GM19025 (cell line): ENCODE measurements at regions not wholly inside any gene's neighbourhood (a gene's known extent, or its start where the extent isn't known, plus 50 kb on each side); places are given as distances from the start of the nearest gene placed in this dataset.
"Not testable (repeated sequence)": the region's sequence is repeated elsewhere in the genome, so short reads cannot be mapped to it uniquely, and the experiment has no call there.

ENCODE experiments used
- ATAC-seq: cut with Tn5 transposase; IDR thresholded peaks from one replicate; pipeline ENCODE4 v1.9.1; 2021; ENCODE audit warnings: mild to moderate bottlenecking, low read depth, moderate library complexity; ENCODE audit not compliant: unreplicated experiment

GRCh38 chr9:67635067-67635466 is 223.7 kb upstream of the ANKRD20A1 start:
- ATAC-seq = not testable (repeated sequence)

GRCh38 chr9:67611900-67612299 is 246.8 kb upstream of the ANKRD20A1 start:
- ATAC-seq = not testable (repeated sequence)

- not testable (repeated sequence) for ATAC-seq
Observed at GRCh38 chr9:67609872-67610271, 248.9 kb upstream of the ANKRD20A1 start.

DNA sequence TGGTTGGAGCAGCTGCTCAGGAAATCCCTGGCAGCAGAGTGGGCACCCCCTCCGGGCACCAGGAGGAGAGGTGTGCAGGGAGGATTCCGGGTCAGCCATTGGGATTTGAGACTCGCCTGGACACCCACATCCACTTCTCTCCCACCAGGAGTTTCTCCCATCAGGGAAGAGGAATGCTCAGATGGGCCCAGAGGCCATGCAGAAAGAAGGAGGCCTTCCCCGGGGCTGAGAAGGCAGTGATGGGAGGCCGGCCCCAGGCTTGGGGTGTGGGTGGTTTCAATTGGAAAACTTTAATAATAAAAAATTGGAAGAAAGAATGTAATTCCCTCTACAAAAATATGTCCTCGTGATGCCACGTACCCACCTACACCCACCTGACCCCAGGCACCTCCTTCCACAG is 249.3 kb upstream of the ANKRD20A1 start:
- not testable (repeated sequence) for ATAC-seq

- not testable (repeated sequence) for ATAC-seq
Observed at GRCh38 chr9:67605113-67605512, 253.6 kb upstream of the ANKRD20A1 start.

DNA sequence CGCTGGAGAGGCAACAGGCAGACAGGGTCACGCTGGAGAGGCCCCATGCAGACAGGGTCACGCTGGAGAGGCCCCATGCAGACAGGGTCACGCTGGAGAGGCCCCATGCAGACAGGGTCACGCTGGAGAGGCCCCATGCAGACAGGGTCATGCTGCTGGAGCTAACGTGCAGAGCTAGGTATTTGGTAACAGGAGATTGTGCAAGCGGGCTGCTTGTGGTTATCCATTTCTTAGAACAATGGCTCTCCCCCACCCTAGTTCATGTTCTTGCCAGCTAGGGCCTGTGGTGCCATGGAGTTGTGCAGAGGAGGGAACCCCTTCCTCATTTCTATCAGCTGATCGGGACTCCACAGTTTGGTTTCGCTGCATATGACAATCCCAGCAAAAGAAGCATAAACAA is 255.1 kb upstream of the ANKRD20A1 start:
- ATAC-seq = not testable (repeated sequence)

GRCh38 chr9:67592424-67592823 is 266.3 kb upstream of the ANKRD20A1 start:
- not testable (repeated sequence) for ATAC-seq

GRCh38 chr9:67555874-67556273 is 302.9 kb upstream of the ANKRD20A1 start:
- ATAC-seq = not testable (repeated sequence)

GRCh38 chr9:67550044-67550443 is 308.7 kb upstream of the ANKRD20A1 start:
- ATAC-seq = not testable (repeated sequence)

DNA sequence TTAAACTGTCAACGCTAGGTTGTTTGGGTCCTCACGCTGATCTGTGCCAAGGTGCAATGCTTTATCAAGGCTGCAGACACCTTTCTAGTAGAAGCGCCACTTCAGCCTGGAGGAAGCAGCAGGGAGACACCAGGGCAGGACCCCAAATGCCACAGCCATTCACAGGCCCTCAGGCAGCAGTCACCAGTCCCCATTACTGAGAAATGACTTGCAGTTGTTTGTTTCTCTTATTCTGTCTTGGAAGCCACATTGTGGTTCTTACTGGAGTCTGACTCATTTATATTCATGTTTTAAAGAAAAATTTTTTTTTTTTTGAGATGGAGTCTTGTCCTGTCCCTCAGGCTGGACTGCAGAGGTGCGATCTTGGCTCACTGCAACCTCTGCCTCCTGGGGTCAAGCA is 328.9 kb upstream of the ANKRD20A1 start:
- ATAC-seq = not testable (repeated sequence)

DNA sequence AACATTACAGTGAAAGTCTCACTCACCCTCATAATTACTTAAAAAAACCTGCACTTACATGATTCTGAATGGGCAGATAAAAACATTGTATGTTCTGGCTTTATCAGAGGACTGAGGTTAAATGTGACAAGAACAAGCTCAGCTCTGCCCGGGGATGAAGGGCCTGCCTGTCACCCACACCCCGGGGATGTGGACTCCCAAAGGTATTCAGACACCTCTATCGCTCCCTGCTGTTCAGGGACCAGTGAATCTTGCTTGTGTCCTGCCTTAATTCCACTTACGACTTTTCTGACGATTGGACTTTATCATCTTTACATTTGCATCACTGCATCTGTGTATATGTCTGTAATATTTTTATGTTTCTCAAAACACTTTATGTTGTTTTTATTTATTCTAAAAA is 341.8 kb upstream of the ANKRD20A1 start:
- not testable (repeated sequence) for ATAC-seq

DNA sequence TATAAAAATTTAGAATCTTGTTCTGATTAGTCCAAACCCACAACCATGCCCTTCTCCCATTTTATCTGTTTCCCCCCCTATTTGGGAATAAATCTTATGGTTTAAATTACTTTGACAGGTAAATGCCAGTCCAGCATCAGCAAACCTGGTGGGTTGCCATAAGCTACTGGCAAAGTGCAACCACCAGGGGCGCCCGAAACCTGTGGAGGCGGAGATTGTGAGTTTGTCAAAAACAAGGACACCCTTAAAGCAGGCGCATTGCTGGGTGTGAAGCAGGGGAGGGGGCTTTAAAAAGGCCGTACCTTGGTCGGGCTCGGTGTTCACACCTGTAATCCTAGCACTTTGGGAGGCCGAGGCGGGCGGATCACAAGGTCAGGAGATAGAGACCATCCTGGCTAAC is 344.1 kb upstream of the ANKRD20A1 start:
- not testable (repeated sequence) for ATAC-seq

- ATAC-seq = not testable (repeated sequence)
Observed at GRCh38 chr9:67503728-67504369, 354.9 kb upstream of the ANKRD20A1 start.

DNA sequence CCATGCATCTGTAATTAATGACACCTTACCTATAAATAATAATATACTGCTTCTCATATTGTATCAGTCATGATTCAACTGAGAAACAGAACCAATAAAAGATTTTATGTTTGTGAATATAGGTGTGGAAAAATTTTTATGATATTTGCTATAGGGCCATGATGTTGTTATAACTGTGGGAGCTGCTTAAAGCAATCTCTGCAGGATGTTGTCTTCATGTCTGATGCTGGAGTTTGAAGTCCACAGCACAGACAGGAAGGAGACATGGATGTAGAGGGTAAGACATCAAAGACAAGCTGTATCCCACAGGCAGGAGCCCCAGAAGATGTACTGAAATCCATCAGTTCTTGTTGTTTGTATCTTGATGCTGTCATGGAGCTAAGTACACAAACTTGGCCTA is 366.7 kb upstream of the ANKRD20A1 start:
- not testable (repeated sequence) for ATAC-seq

DNA sequence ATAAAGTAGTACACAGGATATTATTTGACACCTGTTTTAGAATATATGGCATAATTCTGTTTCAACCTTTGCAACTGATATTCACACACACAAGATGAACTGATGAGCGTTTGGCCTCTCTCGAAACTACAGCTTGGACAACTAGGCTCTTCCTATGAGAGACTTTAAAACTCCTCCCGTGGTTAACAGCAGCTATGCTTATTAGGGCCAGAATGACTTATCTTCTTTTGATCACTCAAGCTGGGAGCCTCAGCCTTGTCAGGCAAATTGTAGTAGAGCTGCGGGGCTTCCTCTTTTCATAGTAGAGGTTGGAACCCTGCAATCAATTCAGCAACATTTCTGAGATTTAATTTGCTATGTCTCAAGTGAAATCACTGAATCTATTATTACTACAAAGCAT is 381.3 kb upstream of the ANKRD20A1 start:
- not testable (repeated sequence) for ATAC-seq

DNA sequence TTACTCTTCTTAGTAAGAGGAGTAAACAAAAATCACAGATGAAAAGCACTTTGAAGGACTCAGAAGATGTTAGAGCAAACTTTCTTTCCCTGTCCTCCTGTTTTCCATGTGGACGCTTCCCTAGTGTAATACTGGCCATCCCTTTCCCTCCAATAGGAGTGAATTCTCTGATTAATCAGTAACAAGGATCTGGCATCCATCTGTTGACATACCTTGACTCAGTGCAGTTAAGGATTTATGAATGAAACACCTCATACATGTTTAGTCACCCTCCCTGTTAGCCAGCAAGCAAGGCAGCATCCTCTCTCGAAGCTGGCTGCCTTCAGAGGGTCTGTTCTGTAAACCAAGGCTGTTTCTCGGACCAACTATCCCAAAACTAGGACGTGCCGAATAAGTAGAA is 388.0 kb upstream of the ANKRD20A1 start:
- ATAC-seq = not testable (repeated sequence)

DNA sequence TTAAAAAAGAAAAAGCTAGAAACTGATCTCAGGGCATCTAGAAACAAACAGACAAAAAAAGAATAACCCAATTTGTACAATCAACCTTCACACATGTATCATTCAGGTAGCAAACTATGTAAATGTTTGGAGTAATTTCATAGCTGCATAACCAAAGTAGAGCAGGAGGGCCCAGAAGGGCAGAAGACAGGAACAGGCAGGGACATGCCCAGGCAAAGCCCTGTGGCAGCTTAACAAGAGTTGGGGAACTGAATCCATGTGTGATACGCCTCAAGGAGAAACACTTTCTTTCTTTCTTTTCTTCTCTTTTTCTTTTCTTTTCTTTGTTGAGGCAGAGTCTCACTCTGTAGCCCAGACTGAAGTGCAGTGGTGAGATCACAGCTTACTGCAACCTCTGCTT is 390.4 kb upstream of the ANKRD20A1 start:
- ATAC-seq = not testable (repeated sequence)

- not testable (repeated sequence) for ATAC-seq
Observed at GRCh38 chr9:67461796-67462757, 396.7 kb upstream of the ANKRD20A1 start.

DNA sequence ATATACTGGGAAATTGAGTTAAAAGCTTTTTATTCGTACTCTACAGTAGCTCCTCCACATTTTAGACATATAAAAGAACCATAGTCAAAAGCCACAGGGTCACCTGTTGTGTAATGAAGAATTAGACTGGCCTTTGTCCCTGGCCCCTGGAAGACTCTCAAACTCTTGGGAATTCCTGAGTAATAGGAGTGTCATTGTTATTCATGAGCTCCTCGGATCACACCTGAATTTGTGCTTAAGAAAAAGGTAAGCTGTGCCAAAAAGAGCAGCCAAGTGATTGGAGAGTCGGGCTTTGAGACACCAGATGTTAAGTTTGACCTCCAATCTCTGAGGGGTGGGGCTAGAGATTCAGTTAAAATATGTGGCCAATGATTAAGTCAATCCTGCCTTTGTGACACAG is 405.8 kb upstream of the ANKRD20A1 start:
- ATAC-seq = not testable (repeated sequence)

GRCh38 chr9:67442313-67442712 is 416.4 kb upstream of the ANKRD20A1 start:
- not testable (repeated sequence) for ATAC-seq

DNA sequence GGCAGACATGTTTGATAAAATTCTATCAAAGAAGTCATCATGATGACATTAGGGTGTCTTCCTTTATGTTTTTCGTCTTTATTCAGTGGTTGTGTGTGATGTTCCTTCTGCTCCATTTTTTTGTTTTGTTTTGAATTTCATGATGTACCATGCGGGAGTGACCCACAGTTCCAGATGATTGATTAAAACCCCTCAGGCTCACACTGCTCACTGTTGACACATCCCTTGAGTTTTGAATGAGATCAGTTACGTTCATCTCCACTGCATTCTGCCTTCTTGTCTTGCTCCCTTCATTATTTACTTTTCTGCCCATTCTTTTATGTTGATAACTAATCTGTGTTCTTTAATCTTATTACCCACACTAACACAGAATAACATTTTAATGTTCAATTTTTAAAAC is 421.7 kb upstream of the ANKRD20A1 start:
- ATAC-seq = not testable (repeated sequence)
